ENCODE measurements at regions not wholly inside any gene's neighbourhood (a gene's known extent, or its start where the extent isn't known, plus 50 kb on each side); places are given as distances from the start of the nearest gene placed in this dataset.

DNA sequence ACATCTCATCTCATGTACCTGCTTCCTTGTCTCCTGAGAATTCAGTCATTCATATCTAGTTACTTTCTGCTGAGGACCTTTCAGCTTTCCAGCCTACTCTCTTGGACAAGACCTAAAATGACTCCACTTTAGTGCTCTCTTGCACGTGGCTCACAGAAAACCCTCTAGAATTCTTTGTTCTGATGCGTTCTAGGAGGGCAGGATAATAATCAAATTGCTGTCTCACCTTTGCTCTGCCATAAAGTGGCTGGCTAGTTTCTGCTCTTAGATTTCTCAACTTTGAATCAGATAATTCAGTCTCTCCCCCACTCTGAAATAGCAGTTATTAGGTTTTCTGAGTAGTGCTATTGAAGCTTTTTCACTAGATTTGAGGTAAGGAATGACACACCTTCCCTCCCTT lies 429.5 kb upstream of the FBXO33 start:
- no peak for DNase-seq (ENCODE audit: low read depth)

DNA sequence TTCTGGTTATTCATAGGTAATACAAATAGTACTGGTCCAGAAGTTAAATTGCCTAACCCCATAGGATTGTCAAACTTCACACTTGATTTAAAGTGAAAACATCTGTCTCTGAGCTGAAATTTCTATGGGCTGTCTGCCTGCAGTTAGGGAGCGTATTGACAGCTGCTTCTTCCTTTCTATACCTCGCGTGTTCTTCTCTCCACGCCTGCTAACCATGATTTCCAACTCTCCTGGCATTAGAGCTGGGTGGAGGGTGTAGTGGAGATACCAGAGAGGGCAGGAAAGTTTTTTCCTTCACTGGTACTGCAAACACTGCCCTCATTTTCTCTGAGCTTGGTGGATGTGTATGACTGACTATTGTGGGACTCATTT lies 429.0 kb upstream of the FBXO33 start:
- DNase-seq (ENCODE audit: low read depth): no peak

DNA sequence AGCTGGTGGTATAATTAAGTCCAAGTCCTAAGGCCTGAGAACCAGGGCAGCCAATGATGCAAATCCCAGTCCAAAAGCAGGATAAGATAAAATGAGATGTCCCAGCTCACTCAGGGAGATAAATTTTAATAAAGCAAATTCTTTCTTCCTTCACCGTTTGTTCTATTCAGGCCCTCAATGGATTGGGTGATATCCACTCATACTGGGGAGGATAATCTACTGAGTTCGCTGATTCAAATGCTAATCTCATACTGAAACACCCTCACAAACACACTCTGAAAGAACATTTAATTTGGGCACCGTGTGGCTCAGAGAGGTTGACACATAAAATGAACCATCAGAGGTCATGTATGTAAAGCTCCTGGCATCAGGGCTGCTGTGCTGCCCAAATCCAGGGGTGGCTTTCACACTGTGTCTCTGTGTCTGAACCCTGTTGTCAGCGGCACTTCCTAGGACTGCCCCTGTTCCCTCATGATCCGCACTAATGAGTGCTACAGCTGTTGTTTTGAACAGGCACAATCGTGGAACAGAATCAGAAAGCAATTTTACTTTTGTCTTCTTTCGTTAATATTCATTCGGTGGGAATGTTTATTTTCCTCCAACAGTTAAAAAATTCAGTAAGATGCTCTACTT lies 428.5 kb upstream of the FBXO33 start:
- DNase-seq (ENCODE audit: low read depth): no peak

DNA sequence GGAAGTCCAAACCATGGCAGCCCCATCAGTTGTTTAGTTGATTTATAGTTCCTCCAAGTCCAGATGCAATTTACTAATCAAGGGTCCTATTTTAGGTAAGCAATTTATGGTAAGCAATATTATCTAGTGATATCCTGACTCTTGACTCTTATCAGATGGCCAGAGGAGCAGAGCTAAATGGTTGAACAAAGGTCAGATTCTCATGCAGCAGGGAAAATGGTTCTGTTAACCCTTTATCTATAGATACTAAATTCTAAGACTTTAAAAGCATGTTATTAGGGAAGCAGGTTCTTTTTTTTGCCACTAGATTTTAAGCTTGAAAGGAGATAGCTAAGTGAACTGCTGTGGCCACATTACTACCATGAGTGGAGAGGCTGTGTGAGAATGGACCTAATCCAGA lies 427.1 kb upstream of the FBXO33 start:
- no peak for DNase-seq (ENCODE audit: low read depth)

DNA sequence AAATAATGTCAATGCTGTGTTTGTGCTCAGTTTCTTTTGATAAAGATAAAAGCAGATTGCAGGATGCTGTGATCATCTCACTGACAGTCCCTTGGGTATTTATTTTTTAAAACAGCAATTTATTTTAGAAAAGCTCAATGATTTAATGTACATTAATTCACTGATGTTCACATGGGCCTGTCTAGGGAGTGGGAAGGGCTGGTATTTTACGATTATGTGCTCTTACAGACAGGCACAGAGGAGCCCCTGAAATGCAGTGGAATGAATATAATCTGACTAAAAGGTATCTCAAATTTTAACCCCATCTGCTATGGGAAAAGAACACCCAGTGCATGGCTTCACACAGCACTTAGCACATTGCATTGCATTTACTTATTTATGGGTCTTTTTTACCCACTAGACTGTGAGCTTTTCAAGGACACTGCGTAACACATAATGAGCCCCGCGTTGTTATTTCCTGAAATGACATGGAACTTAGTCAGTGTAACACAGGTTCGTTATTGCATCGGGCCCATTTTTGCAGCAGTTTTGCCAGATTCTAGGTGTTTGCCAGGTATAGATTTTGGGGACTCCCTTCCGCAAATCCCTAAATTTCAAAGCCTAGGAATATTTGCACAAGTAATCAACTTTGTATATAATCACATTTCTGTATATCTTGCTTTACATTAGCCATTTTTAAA lies 425.3 kb upstream of the FBXO33 start:
- DNase-seq (ENCODE audit: low read depth): no peak

DNA sequence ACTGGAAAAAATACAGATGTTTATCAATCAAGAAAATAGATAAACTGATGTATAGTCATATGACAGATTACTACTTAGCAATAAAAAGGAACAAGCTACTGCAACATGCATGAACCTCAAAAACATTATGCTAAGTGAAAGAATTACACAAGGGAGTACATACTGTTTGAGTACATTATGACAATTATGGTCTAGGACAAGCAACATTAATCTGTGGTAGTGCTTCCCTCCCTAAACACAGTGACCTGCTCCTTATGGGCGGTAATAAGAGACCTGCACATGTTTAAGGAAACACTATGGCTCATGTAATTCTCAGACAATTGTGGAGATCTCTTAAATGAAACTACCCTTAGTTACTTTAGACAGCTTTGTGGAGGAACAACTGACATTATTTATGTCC lies 421.2 kb upstream of the FBXO33 start:
- DNase-seq (ENCODE audit: low read depth): no peak

DNA sequence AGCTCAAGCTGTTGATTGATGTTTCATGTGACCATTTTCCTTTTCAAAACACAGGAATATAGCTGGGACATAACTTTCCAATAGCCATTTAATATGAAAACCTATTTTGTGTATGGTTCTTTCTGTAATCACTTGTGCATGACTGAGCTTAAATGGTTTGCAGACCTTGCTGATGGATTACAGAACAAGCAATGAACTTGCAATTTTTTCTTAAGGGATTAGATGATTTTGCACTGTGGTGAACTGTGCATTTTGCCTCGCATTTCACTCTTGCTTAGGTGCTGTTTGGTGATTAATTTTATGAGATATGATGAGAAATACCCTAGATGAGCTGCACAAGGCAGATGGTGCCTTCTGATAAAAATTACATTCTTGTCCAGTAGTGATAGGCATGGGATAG lies 419.0 kb upstream of the FBXO33 start:
- DNase-seq (ENCODE audit: low read depth): no peak

DNA sequence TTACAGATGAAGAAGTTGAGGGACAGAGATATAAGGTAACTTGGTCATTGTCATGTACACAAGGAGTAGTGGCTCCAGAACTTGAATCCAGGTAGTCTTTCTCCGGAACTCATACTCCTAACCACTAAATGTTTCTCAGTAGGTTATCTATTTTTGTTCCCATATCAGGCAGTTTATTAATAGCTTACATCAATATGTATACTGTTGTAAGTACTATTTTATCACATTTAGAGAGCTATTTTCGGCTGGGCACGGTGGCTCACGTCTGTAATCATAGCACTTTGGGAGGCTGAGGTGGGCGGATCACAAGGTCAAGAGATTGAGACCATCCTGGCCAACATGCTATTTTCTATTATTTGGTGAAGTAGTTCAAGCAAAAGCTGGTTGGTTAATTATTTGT lies 415.6 kb upstream of the FBXO33 start:
- no peak for DNase-seq (ENCODE audit: low read depth)

DNA sequence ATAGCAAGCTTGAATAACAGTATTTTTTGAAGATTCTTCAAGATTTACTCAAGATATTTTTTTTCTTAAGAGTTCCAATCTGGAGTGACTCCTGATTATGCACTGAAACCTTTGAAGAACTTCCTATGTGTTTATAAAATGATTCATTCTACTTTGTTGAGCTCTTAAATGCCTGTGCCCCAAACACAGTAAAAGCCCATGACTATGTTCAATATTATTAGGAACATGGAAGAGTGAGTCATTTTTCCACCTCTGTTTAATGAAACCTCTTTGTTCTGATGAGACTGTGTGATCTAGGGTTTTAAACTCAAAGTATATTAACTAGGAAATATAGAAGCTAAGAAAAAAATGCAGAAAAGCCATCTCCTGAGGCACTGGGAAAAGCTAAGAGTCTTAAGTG lies 415.0 kb upstream of the FBXO33 start:
- no peak for DNase-seq (ENCODE audit: low read depth)

DNA sequence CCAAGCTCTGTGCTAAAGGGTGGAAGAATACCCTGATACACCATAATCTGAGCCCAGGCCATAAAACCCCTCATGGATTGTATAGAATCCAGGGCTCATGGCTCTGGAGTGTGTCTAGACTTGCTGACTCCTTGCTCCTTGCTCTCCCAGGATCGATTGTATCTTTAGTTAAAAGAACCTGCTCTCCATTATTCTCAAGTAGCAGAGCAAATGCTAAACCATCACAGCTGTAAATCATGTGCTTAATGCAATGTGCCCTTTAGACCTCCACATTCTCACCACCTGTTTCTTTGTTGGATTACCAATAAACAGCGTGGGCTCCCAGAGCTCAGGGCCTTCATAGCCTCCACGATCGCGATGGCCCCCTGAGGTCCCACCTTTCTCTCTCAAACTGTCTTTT lies 411.6 kb upstream of the FBXO33 start:
- DNase-seq (ENCODE audit: low read depth): no peak

DNA sequence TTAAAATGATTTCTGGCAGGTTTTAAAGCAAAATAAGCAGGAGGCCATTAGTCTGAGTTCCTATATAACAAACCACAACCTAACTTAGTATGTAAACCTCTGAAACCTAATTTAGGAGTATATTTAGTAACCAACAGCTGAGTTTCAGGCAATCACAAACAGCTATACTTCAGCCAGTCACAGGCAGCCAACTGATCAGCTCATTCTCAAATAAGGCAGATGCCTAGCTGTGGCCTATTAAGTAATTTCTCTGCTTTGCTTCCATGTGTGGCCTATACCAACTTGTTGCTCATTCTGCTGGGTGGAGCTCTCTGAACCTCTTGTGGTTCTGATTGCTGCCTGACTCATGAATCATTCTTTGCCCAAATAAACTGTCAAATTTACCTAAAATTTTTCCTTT lies 408.9 kb upstream of the FBXO33 start:
- DNase-seq (ENCODE audit: low read depth): no peak

DNA sequence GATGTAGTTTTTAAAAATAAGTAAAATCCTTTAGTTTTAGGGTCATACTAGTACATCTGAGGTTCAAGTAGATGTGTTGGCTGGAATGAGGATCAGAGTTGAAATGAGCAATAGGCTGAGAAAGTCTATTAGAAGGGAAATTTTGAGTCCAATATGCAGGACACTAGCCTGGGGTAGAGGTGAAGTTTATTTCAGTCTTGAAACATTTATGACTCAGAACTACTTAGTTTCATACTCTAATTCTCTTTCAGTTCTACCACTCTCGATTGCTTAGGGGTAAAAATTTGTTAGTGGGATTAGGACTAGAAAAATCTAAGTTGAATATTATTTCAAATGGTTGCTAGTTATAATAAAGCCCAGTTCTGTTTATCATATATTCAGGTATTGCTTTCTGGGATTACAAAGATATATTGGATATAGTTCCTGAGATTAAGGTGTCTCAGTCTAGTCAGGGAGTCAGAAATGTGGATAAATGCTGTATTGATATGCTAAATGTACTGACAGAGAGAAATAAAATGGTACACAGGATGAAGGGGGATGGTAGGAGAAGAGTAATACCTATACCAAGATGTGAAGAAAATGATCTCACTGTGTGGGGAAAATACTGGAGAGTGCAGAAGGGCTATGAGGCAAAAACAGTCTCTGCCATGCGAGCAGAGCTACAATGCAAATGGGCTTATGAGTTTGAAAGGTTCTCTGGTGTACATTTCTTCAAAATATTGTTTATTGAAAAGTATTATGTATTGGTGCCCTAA lies 395.8 kb upstream of the FBXO33 start:
- no peak for DNase-seq (ENCODE audit: low read depth)

DNA sequence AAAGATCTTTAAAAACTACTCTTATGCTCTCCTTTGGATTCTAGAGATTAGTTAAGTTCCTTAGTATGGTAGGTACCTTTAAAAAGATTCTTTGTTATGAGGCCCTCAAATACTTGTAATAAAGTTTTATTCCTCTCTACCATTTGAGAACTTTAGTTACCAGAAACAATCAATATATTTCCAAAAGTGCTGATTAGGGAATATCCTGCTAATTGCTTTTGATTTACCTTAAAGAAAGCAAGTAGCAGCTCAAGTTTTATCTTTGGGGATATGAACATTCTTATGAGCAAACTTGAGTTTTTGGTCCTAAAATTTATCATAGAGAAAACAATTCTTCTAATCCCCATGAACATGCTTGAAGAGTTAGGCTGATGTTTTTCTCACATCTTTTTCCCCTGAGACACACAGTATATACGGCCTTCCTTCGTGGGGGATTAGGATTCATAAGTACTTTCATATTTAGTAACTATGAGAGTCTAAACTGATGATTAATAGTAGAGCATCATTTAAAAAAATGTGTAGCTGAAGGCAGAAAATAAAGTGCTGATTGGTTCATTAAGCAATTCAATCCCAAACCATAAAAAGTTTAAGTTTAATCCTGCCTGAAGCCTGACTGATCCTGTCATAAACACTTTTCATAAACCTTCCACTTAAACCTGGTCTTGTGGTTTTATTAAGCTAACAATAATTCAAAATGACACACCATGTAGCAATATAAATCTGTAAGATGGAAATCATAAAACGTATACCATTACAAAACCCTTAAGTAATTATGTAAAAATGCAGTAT lies 380.5 kb upstream of the FBXO33 start:
- no peak for DNase-seq (ENCODE audit: low read depth)

DNA sequence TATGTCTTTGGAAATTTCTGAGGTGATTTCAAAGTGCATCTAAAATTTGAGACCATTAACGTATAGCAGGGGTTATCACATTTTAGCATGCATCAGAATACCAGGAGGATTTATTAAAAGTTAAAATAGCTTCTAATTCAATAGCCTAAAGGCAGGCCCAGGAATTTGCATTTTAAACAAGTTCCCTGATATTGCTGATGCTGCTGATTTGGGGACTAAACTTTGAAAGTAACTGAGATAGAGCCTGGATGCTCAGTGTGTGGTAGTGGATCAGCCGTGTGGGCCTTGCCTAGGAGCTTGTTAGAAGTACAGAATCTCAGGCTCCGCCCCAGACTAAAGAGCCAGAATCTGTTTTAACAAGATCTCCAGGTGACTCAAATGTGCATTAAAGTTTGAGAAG lies 375.0 kb upstream of the FBXO33 start:
- no peak for DNase-seq (ENCODE audit: low read depth)

DNA sequence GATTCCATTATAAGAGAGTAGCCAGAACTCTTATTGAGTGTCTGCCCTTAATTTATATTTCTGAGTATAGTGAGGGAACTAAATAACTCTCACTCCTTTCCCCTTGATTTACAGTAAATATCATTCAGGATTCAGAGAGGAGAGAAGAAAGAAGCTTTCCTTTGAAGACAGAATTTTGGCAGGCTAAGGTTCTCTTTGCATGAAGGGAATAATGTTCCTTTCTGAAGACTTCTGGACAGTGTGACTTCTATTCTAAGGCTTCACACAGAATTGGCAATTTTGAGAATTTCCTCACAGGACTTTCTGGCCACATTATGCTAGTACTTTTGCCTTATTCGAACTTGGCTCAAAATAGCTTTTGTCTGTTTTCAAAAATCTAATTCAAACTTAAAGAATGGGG lies 352.2 kb upstream of the FBXO33 start:
- no peak for DNase-seq (ENCODE audit: low read depth)

DNA sequence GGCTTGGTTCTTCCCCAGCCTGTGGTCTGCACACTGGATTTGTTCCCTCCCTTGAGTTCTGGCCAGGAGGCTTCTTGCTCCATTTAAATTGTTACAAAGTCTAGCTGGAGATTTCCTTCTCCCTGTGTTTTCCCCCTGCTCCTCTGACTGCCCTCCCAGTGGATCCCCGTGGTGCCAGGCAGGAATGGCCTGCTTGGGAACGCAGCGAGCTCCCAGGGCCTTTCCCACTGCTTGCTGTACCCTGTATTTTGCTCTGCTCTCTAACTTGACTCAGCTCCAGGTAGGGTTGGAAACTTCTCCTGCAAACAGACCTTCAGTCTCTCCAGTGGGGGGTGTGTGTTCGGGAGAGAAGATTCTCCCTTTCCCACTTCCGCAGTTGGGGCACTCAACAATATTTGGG lies 349.2 kb upstream of the FBXO33 start:
- no peak for DNase-seq (ENCODE audit: low read depth)

DNA sequence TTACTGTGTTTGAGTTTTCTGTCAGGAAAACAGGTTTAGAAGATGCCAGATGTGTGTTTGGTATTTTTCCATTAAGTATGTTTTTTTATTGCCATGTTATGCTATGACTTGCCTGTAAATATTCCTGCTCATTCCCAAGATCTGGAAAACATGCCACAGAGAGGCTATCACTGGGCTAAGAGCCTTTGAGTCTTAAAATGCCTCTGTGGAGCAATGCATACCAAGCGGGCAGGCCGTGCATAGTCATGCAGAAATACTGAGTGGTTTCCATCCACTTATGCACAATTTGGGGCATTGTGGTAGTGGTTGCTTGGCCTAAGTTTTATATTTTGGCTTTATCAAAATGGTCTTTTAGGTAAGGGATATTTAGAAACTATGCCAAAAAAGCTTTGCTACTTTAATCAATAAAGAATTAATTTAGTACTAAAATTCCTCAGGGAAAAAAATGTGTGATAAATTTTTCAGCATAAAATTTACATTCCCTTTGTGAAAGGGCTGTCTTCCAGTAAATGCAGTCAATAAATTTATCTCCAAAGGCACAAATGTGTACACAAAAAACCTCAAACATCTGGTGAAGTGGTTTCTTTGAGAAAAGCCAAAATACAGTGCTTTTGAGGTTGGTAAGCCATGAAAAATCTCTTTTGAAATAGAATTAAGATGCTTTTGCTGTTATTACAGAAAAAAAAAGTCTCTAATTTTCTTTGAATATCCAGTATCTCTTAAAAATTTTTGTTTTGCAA lies 341.3 kb upstream of the FBXO33 start:
- DNase-seq (ENCODE audit: low read depth): no peak

DNA sequence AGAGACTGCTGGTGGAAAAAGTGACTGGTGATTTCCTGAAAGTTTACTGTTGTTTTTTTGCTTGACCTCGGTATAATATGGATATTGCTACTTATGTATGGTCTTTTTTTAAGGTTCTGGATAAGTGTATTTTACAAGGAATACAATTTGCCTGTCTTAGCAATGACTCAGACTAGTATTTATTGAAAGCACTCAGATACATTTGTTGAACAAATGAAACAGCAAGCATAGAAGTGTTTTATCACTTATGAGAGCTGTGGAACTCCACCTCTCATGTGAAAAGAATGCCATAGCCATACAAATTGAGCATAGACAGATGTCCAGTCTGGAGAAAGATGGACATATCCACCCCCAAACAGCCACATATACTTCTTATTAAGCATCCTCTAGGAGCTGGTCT lies 340.4 kb upstream of the FBXO33 start:
- no peak for DNase-seq (ENCODE audit: low read depth)

DNA sequence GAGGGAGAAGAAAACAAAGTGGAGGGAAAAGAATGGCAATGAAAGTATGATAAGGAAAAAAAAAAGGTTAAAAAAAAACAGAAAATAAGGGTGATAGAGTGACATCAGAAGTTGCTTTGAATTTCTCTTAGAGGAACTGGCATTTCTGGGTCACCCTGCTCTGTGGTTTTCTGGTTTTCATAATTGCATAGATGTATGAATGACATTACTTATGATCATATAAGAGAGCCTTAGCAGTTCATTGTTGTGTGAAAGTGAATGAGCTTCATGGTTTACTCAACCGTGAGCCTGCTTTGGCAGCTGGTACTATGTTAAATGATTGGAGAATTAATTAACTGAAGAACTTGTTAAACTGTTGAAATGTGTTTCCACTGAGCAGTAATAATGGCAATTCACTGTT lies 336.4 kb upstream of the FBXO33 start:
- DNase-seq (ENCODE audit: low read depth): no peak

DNA sequence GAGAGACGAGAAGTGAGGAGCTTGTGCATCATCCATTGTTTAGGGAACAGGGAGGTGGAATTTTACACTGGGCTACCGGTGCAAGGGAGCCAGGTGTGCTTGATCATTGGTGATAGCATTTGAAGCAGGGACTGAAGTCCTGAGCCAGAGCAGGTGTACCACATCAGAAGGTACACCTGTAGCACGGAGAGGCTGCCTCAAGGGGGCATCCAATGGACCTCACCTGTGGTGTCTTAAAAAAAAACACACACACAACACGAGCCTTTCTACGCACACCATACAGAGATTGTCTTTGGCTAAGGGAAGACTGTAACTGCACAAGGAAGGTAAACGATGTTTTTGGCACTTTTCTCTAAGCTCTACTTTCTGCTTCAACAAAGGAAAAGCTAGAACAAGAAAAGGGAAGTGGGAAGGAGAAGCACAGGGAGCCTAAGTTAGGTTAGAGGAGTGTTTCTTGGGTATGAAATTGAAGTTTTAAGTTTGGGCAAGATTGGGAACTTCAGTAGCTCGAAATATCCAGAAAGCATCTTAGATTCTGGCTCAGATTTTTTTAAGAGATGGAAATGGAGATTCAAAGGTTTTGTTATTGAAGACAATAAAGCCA lies 334.3 kb upstream of the FBXO33 start:
- no peak for DNase-seq (ENCODE audit: low read depth)

DNA sequence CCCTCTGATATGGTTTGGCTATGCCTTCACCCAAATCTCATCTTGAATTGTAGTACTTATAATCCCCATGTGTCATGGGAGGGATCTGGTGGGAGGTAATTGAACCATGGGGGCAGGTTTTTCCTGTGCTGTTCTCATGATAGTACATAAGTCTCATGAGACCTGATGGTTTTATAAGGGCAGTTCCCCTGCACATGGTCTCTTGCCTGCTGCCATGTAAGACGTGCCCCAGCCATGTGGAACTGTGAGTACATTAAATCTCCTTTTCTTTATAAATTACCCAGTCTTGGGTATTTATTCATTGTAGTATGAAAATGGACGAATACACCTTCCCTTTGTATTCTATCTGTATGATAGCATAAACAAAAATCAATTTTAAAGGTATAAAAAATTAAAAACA lies 333.4 kb upstream of the FBXO33 start:
- no peak for DNase-seq (ENCODE audit: low read depth)

DNA sequence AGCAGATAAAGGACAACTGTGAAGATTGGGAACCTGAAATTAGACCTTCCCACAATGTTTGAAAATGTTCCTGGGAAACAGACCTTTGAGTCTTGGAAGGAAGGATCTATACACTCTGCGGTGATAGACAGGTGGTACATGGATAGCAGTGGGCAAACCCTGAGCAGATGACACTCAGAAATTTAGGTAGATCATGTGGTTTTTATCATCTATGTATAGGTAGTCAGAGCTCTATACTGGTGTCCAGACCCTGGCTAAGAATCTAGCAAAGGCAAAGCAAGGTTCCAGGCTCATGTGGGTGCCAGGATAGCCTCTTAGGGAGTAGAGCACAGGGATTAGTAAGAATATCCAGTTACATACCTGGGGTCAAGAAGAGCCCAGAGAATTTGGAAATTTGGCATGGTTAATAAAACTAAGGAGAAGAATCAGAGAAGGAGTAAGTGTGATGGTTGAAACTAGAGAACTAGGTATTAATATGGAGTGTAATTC lies 331.2 kb upstream of the FBXO33 start:
- no peak for DNase-seq (ENCODE audit: low read depth)

Data from fibroblast of the conjunctiva (primary cell).